ENCODE measurements at regions not wholly inside any gene's neighbourhood (a gene's known extent, or its start where the extent isn't known, plus 50 kb on each side); places are given as distances from the start of the nearest gene placed in this dataset.

GRCh38 chr9:117488659-117489058 lies 73.8 kb upstream of the ASTN2 start:
- Histone ChIP-seq H3K27me3 (ENCODE audit: control insufficient read depth, extremely low read depth, insufficient read depth, low read length) (no peaks in the 10 kb centered on the region), H3K36me3 (ENCODE audit: control insufficient read depth in 2 of 2, extremely low read depth in 1 of 2, insufficient read depth in 2 of 2, low read length in 2 of 2) (no peaks in the 10 kb centered on the region), H3K9me3 (ENCODE audit: control insufficient read depth, low read depth, low read length) (no peaks in the 10 kb centered on the region), H3K9ac (ENCODE audit: control insufficient read depth, extremely low read depth, insufficient read depth, low read length) (no peak overlapping the region), H3K9me1 (ENCODE audit: control insufficient read depth, extremely low read depth, insufficient read depth, low read length) (no peaks in the 10 kb centered on the region), H3K4me3 (ENCODE audit: control insufficient read depth in 2 of 3, extremely low read depth in 1 of 3, insufficient read depth in 2 of 3, low read depth in 1 of 3, low read length in 3 of 3) (no peak overlapping the region), H3K79me2 (ENCODE audit: control insufficient read depth, insufficient read depth, low read length) (no peaks in the 10 kb centered on the region), H2AFZ (ENCODE audit: control insufficient read depth, low read length) (no peak overlapping the region), H4K20me1 (ENCODE audit: control insufficient read depth, extremely low read depth, insufficient read depth, low read length) (no peaks in the 10 kb centered on the region), H3K27ac (ENCODE audit: control insufficient read depth, insufficient read depth, low read length) (no peak overlapping the region), H3K4me1 (ENCODE audit: control insufficient read depth, extremely low read depth, insufficient read depth, low read length) (no peaks in the 10 kb centered on the region), H3K4me2 (ENCODE audit: control insufficient read depth, extremely low read depth, insufficient read depth, low read depth, low read length) (no peak overlapping the region)
- dilution Hi-C loops (cut with MboI; ENCODE audit: extremely low pct_ligation_motif_present, low sequenced_read_pairs): no loop called here
- no peak for DNase-seq (ENCODE audit: low read depth, low spot score)
- TF ChIP-seq CTCF (optimal IDR thresholded peaks at IDR 0.05 in 1 of 3, IDR thresholded peaks at IDR 0.05 in 1 of 3, conservative IDR thresholded peaks at IDR 0.05 in 1 of 3; ENCODE audit: extremely low read depth in 1 of 3, insufficient read depth in 2 of 3, low read length in 3 of 3) (no peak), EZH2 (IDR thresholded peaks at IDR 0.05; ENCODE audit: low read length) (no peak)
- FAIRE-seq: no peak

- FAIRE-seq (peak; percentile 48), DNase-seq (ENCODE audit: low read depth, low spot score) (peak; percentile 4)
- Histone ChIP-seq H4K20me1 (ENCODE audit: control insufficient read depth, extremely low read depth, insufficient read depth, low read length) (no peaks in the 10 kb centered on the region), H3K4me1 (ENCODE audit: control insufficient read depth, extremely low read depth, insufficient read depth, low read length) (no peaks in the 10 kb centered on the region), H3K9ac (ENCODE audit: control insufficient read depth, extremely low read depth, insufficient read depth, low read length) (no peak overlapping the region), H3K36me3 (ENCODE audit: control insufficient read depth in 2 of 2, extremely low read depth in 1 of 2, insufficient read depth in 2 of 2, low read length in 2 of 2) (no peaks in the 10 kb centered on the region), H3K27ac (ENCODE audit: control insufficient read depth, insufficient read depth, low read length) (no peak overlapping the region), H3K79me2 (ENCODE audit: control insufficient read depth, insufficient read depth, low read length) (no peaks in the 10 kb centered on the region), H3K4me2 (ENCODE audit: control insufficient read depth, extremely low read depth, insufficient read depth, low read depth, low read length) (no peak overlapping the region), H3K27me3 (ENCODE audit: control insufficient read depth, extremely low read depth, insufficient read depth, low read length) (no peaks in the 10 kb centered on the region), H3K9me3 (ENCODE audit: control insufficient read depth, low read depth, low read length) (no peaks in the 10 kb centered on the region), H2AFZ (ENCODE audit: control insufficient read depth, low read length) (no peak overlapping the region), H3K9me1 (ENCODE audit: control insufficient read depth, extremely low read depth, insufficient read depth, low read length) (no peaks in the 10 kb centered on the region), H3K4me3 (ENCODE audit: control insufficient read depth in 2 of 3, extremely low read depth in 1 of 3, insufficient read depth in 2 of 3, low read depth in 1 of 3, low read length in 3 of 3) (no peak overlapping the region)
- dilution Hi-C loops (cut with MboI; ENCODE audit: extremely low pct_ligation_motif_present, low sequenced_read_pairs): no loop called here
- no peak for TF ChIP-seq EZH2 (IDR thresholded peaks at IDR 0.05; ENCODE audit: low read length)
- peak; percentile 92 to 98 (median 95) for TF ChIP-seq CTCF (optimal IDR thresholded peaks at IDR 0.05 in 1 of 3, IDR thresholded peaks at IDR 0.05 in 1 of 3, conservative IDR thresholded peaks at IDR 0.05 in 1 of 3; ENCODE audit: extremely low read depth in 1 of 3, insufficient read depth in 2 of 3, low read length in 3 of 3)
These were observed 72.8 kb upstream of the ASTN2 start for GRCh38 chr9:117487555-117488175.

Measured in keratinocyte (primary cell).